Heart left ventricle (tissue), 13 donors: ENCODE measurements at regions not wholly inside any gene's neighbourhood (a gene's known extent, or its start where the extent isn't known, plus 50 kb on each side); places are given as distances from the start of the nearest gene placed in this dataset.

Source experiments
- CTCF ChIP-seq, 12 donors: fragments of 200-600 bp; sonication (generic) in 4 of 12; IDR thresholded peaks; one replicate each; pipeline versions ENCODE4 v1.5.0 to v1.8.0; 2018 to 2022; ENCODE audit warnings: antibody characterized with exemption in 12 of 12, mild to moderate bottlenecking in 5 of 12
- POLR2A ChIP-seq, 2 donors: fragments of 450-650 bp; IDR thresholded peaks; one replicate each; pipeline ENCODE4 v1.6.1; 2017; ENCODE audit warnings: antibody characterized with exemption in 2 of 2, mild to moderate bottlenecking in 2 of 2, moderate library complexity in 2 of 2
- donor health status: ischemic (EF 13 %, LVEDD 7.1; RV severe dilation, severe dysfunction).
- donor health status: DM: no; HTN: yes; CAD: no.
- donor health status: DM: no; HTN: no; CAD: no.
- donor health status: ischemic (EF 25% LVEDD 6.9; RV normal size, moderate dysfunction).
- donor health status: ischemic (EF 25% LVEDD 5.7; RV mildly dilated, moderate dysfunction).
- donor health status: ischemic (EF 35%, LVEDD 5.7; RV mildly dilated, moderate dysfunction).
- donor health status: nonischemic (EF 11% LVEDD 7.7; RV severe dilation, severe dysfunction).
- donor health status: DM: yes; HTN: yes; CAD: no.
- donor health status: PGD.
- donor health status: ischemic (EF 29% LVEDD 5.4; RV normal size, mild dysfunction).
- donor health status: nonischemic (EF 23%, LVEDD 6.1; RV moderate dilation, normal function).

GRCh38 chr18:1779587-1779986 lies 791.7 kb downstream of the METTL4 start:
- no peak for TF ChIP-seq CTCF (IDR thresholded peaks at IDR 0.05)
- TF ChIP-seq POLR2A (IDR thresholded peaks at IDR 0.05) = no peak
